ENCODE measurements at regions not wholly inside any gene's neighbourhood (a gene's known extent, or its start where the extent isn't known, plus 50 kb on each side); places are given as distances from the start of the nearest gene placed in this dataset.

GRCh38 chr18:65073060-65073550 lies 677.7 kb upstream of the CDH7 start:
- H3K4me3 ChIP-seq (ENCODE audit: low read depth in 1 of 5, low read length in 5 of 5): no peak overlapping the region
- H3K9me3 ChIP-seq (ENCODE audit: control insufficient read depth in 5 of 5, low read length in 5 of 5): peaks cover 0 to 8% (median 0%) of the 10 kb centered on the region in 5 donors
- H3K4me1 ChIP-seq (ENCODE audit: control insufficient read depth in 5 of 5, insufficient read depth in 5 of 5, low read length in 5 of 5): no peaks in the 10 kb centered on the region
- H3K36me3 ChIP-seq (ENCODE audit: control insufficient read depth in 5 of 5, insufficient read depth in 5 of 5, low read length in 5 of 5): no peaks in the 10 kb centered on the region
- no peaks in the 10 kb centered on the region for H3K27me3 ChIP-seq (ENCODE audit: control insufficient read depth in 5 of 5, insufficient read depth in 4 of 5, low read length in 5 of 5)
- H3K9ac ChIP-seq (ENCODE audit: low read length in 5 of 5): no peak overlapping the region
- H3K27ac ChIP-seq (ENCODE audit: low read depth, low read length): no peak overlapping the region

- Histone ChIP-seq H3K36me3 (ENCODE audit: control insufficient read depth in 5 of 5, insufficient read depth in 5 of 5, low read length in 5 of 5) (no peaks in the 10 kb centered on the region), H3K4me1 (ENCODE audit: control insufficient read depth in 5 of 5, insufficient read depth in 5 of 5, low read length in 5 of 5) (no peaks in the 10 kb centered on the region), H3K27me3 (ENCODE audit: control insufficient read depth in 5 of 5, insufficient read depth in 4 of 5, low read length in 5 of 5) (no peaks in the 10 kb centered on the region), H3K9ac (ENCODE audit: low read length in 5 of 5) (no peak overlapping the region), H3K4me3 (ENCODE audit: low read depth in 1 of 5, low read length in 5 of 5) (peak overlapping the region in 1 of 5 donors; percentile 49), H3K9me3 (ENCODE audit: control insufficient read depth in 5 of 5, low read length in 5 of 5) (no peaks in the 10 kb centered on the region), H3K27ac (ENCODE audit: low read depth, low read length) (no peak overlapping the region)
Measured at GRCh38 chr18:65057439-65058083, 693.3 kb upstream of the CDH7 start.

- no peaks in the 10 kb centered on the region for H3K9me3 ChIP-seq (ENCODE audit: control insufficient read depth in 5 of 5, low read length in 5 of 5)
- H3K27ac ChIP-seq (ENCODE audit: low read depth, low read length): no peak overlapping the region
- no peaks in the 10 kb centered on the region for H3K36me3 ChIP-seq (ENCODE audit: control insufficient read depth in 5 of 5, insufficient read depth in 5 of 5, low read length in 5 of 5)
- no peaks in the 10 kb centered on the region for H3K4me1 ChIP-seq (ENCODE audit: control insufficient read depth in 5 of 5, insufficient read depth in 5 of 5, low read length in 5 of 5)
- H3K4me3 ChIP-seq (ENCODE audit: low read depth in 1 of 5, low read length in 5 of 5): no peak overlapping the region
- H3K9ac ChIP-seq (ENCODE audit: low read length in 5 of 5): no peak overlapping the region
- no peaks in the 10 kb centered on the region for H3K27me3 ChIP-seq (ENCODE audit: control insufficient read depth in 5 of 5, insufficient read depth in 4 of 5, low read length in 5 of 5)
Measured at GRCh38 chr18:65056575-65056974, 694.2 kb upstream of the CDH7 start.

- Histone ChIP-seq H3K4me1 (ENCODE audit: control insufficient read depth in 5 of 5, insufficient read depth in 5 of 5, low read length in 5 of 5) (no peaks in the 10 kb centered on the region), H3K9me3 (ENCODE audit: control insufficient read depth in 5 of 5, low read length in 5 of 5) (no peaks in the 10 kb centered on the region), H3K27me3 (ENCODE audit: control insufficient read depth in 5 of 5, insufficient read depth in 4 of 5, low read length in 5 of 5) (no peaks in the 10 kb centered on the region), H3K27ac (ENCODE audit: low read depth, low read length) (no peak overlapping the region), H3K4me3 (ENCODE audit: low read depth in 1 of 5, low read length in 5 of 5) (no peak overlapping the region), H3K9ac (ENCODE audit: low read length in 5 of 5) (no peak overlapping the region), H3K36me3 (ENCODE audit: control insufficient read depth in 5 of 5, insufficient read depth in 5 of 5, low read length in 5 of 5) (no peaks in the 10 kb centered on the region)
Measured at GRCh38 chr18:65049586-65049985, 701.2 kb upstream of the CDH7 start.

GRCh38 chr18:65039578-65039977 lies 711.2 kb upstream of the CDH7 start:
- H3K27ac ChIP-seq (ENCODE audit: low read depth, low read length): no peak overlapping the region
- H3K36me3 ChIP-seq (ENCODE audit: control insufficient read depth in 5 of 5, insufficient read depth in 5 of 5, low read length in 5 of 5): no peaks in the 10 kb centered on the region
- H3K9ac ChIP-seq (ENCODE audit: low read length in 5 of 5): no peak overlapping the region
- H3K9me3 ChIP-seq (ENCODE audit: control insufficient read depth in 5 of 5, low read length in 5 of 5): no peaks in the 10 kb centered on the region
- no peaks in the 10 kb centered on the region for H3K27me3 ChIP-seq (ENCODE audit: control insufficient read depth in 5 of 5, insufficient read depth in 4 of 5, low read length in 5 of 5)
- H3K4me1 ChIP-seq (ENCODE audit: control insufficient read depth in 5 of 5, insufficient read depth in 5 of 5, low read length in 5 of 5): peaks cover 0 to 2% (median 0%) of the 10 kb centered on the region in 5 donors
- no peak overlapping the region for H3K4me3 ChIP-seq (ENCODE audit: low read depth in 1 of 5, low read length in 5 of 5)

GRCh38 chr18:65035701-65036100 lies 715.1 kb upstream of the CDH7 start:
- H3K4me1 ChIP-seq (ENCODE audit: control insufficient read depth in 5 of 5, insufficient read depth in 5 of 5, low read length in 5 of 5): peaks cover 0 to 2% (median 0%) of the 10 kb centered on the region in 5 donors
- no peak overlapping the region for H3K4me3 ChIP-seq (ENCODE audit: low read depth in 1 of 5, low read length in 5 of 5)
- no peak overlapping the region for H3K9ac ChIP-seq (ENCODE audit: low read length in 5 of 5)
- H3K27me3 ChIP-seq (ENCODE audit: control insufficient read depth in 5 of 5, insufficient read depth in 4 of 5, low read length in 5 of 5): no peaks in the 10 kb centered on the region
- H3K9me3 ChIP-seq (ENCODE audit: control insufficient read depth in 5 of 5, low read length in 5 of 5): no peaks in the 10 kb centered on the region
- no peaks in the 10 kb centered on the region for H3K36me3 ChIP-seq (ENCODE audit: control insufficient read depth in 5 of 5, insufficient read depth in 5 of 5, low read length in 5 of 5)
- H3K27ac ChIP-seq (ENCODE audit: low read depth, low read length): no peak overlapping the region

GRCh38 chr18:65025756-65026155 lies 725.1 kb upstream of the CDH7 start:
- Histone ChIP-seq H3K4me1 (ENCODE audit: control insufficient read depth in 5 of 5, insufficient read depth in 5 of 5, low read length in 5 of 5) (no peaks in the 10 kb centered on the region), H3K36me3 (ENCODE audit: control insufficient read depth in 5 of 5, insufficient read depth in 5 of 5, low read length in 5 of 5) (no peaks in the 10 kb centered on the region), H3K9me3 (ENCODE audit: control insufficient read depth in 5 of 5, low read length in 5 of 5) (peaks cover 0 to 5% (median 3%) of the 10 kb centered on the region in 5 donors), H3K4me3 (ENCODE audit: low read depth in 1 of 5, low read length in 5 of 5) (no peak overlapping the region), H3K27ac (ENCODE audit: low read depth, low read length) (no peak overlapping the region), H3K27me3 (ENCODE audit: control insufficient read depth in 5 of 5, insufficient read depth in 4 of 5, low read length in 5 of 5) (no peaks in the 10 kb centered on the region), H3K9ac (ENCODE audit: low read length in 5 of 5) (no peak overlapping the region)

GRCh38 chr18:65021021-65021420 lies 729.8 kb upstream of the CDH7 start:
- peaks cover 0 to 5% (median 3%) of the 10 kb centered on the region in 5 donors for H3K9me3 ChIP-seq (ENCODE audit: control insufficient read depth in 5 of 5, low read length in 5 of 5)
- no peak overlapping the region for H3K4me3 ChIP-seq (ENCODE audit: low read depth in 1 of 5, low read length in 5 of 5)
- no peaks in the 10 kb centered on the region for H3K27me3 ChIP-seq (ENCODE audit: control insufficient read depth in 5 of 5, insufficient read depth in 4 of 5, low read length in 5 of 5)
- H3K9ac ChIP-seq (ENCODE audit: low read length in 5 of 5): no peak overlapping the region
- no peaks in the 10 kb centered on the region for H3K36me3 ChIP-seq (ENCODE audit: control insufficient read depth in 5 of 5, insufficient read depth in 5 of 5, low read length in 5 of 5)
- H3K27ac ChIP-seq (ENCODE audit: low read depth, low read length): no peak overlapping the region
- H3K4me1 ChIP-seq (ENCODE audit: control insufficient read depth in 5 of 5, insufficient read depth in 5 of 5, low read length in 5 of 5): no peaks in the 10 kb centered on the region

GRCh38 chr18:65018184-65018583 lies 732.6 kb upstream of the CDH7 start:
- no peaks in the 10 kb centered on the region for H3K36me3 ChIP-seq (ENCODE audit: control insufficient read depth in 5 of 5, insufficient read depth in 5 of 5, low read length in 5 of 5)
- H3K27me3 ChIP-seq (ENCODE audit: control insufficient read depth in 5 of 5, insufficient read depth in 4 of 5, low read length in 5 of 5): no peaks in the 10 kb centered on the region
- no peaks in the 10 kb centered on the region for H3K9me3 ChIP-seq (ENCODE audit: control insufficient read depth in 5 of 5, low read length in 5 of 5)
- no peak overlapping the region for H3K9ac ChIP-seq (ENCODE audit: low read length in 5 of 5)
- no peak overlapping the region for H3K4me3 ChIP-seq (ENCODE audit: low read depth in 1 of 5, low read length in 5 of 5)
- no peak overlapping the region for H3K27ac ChIP-seq (ENCODE audit: low read depth, low read length)
- no peaks in the 10 kb centered on the region for H3K4me1 ChIP-seq (ENCODE audit: control insufficient read depth in 5 of 5, insufficient read depth in 5 of 5, low read length in 5 of 5)

- Histone ChIP-seq H3K4me1 (ENCODE audit: control insufficient read depth in 5 of 5, insufficient read depth in 5 of 5, low read length in 5 of 5) (no peaks in the 10 kb centered on the region), H3K36me3 (ENCODE audit: control insufficient read depth in 5 of 5, insufficient read depth in 5 of 5, low read length in 5 of 5) (no peaks in the 10 kb centered on the region), H3K27ac (ENCODE audit: low read depth, low read length) (no peak overlapping the region), H3K27me3 (ENCODE audit: control insufficient read depth in 5 of 5, insufficient read depth in 4 of 5, low read length in 5 of 5) (no peaks in the 10 kb centered on the region), H3K9ac (ENCODE audit: low read length in 5 of 5) (no peak overlapping the region), H3K4me3 (ENCODE audit: low read depth in 1 of 5, low read length in 5 of 5) (no peak overlapping the region), H3K9me3 (ENCODE audit: control insufficient read depth in 5 of 5, low read length in 5 of 5) (no peaks in the 10 kb centered on the region)
Measured at GRCh38 chr18:65017372-65017760, 733.4 kb upstream of the CDH7 start.
